OCI-LY1 (cell line): ENCODE measurements at regions not wholly inside any gene's neighbourhood (a gene's known extent, or its start where the extent isn't known, plus 50 kb on each side); places are given as distances from the start of the nearest gene placed in this dataset.

Experiments
- CTCF ChIP-seq: fragments of 200-600 bp; sonication (generic), shearing (Covaris generic); IDR thresholded peaks from 2 replicates; pipeline ENCODE4 v1.5.1; 2017; ENCODE audit warnings: mild to moderate bottlenecking, antibody characterized with exemption, low read length, moderate library complexity, mixed read lengths
- EZH2 ChIP-seq: fragments of 200-600 bp; sonication (generic), shearing (Covaris generic); IDR thresholded peaks from 2 replicates; pipeline ENCODE4 v1.8.0; 2017; ENCODE audit warnings: borderline replicate concordance, mixed run types, mild to moderate bottlenecking, antibody characterized with exemption, low read length, moderate library complexity, mixed read lengths

GRCh38 chrX:13955095-13955647 is 74.5 kb downstream of the GEMIN8 start:
- TF ChIP-seq CTCF (no peak), EZH2 (no peak)
